Activated effector memory CD4-positive, alpha-beta T cell treated with anti-CD3 and anti-CD28 coated beads, Interleukin-2, amount 50 U/mL, for 16 hours (primary cell): ENCODE measurements at regions not wholly inside any gene's neighbourhood (a gene's known extent, or its start where the extent isn't known, plus 50 kb on each side); places are given as distances from the start of the nearest gene placed in this dataset.
"Not testable (repeated sequence)": the region's sequence is repeated elsewhere in the genome, so short reads cannot be mapped to it uniquely, and the experiment has no call there.

Experiments
- DNase-seq: peaks from one replicate; pipeline ENCODE4 v3.0.0-alpha.2; 2020

DNA sequence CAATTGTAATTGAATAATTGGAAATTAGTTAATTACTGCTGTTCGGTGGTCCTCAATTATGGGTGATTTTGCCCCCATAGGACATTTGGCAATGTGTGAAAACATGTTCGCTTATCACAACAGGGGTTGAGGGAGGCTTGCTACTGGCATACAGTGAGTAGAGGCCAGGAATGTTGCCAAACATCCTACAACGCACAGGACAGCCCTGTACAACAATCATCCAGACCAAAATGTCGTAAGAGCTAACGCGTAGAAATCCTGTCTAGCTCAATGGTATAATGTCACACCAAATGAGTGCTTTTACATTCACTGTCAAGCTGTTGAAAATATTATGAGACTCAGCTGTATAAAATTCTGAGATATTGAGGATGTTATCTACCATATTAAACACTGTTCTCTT, 464.4 kb upstream of the TUSC1 start:
- no peak for DNase-seq

DNA sequence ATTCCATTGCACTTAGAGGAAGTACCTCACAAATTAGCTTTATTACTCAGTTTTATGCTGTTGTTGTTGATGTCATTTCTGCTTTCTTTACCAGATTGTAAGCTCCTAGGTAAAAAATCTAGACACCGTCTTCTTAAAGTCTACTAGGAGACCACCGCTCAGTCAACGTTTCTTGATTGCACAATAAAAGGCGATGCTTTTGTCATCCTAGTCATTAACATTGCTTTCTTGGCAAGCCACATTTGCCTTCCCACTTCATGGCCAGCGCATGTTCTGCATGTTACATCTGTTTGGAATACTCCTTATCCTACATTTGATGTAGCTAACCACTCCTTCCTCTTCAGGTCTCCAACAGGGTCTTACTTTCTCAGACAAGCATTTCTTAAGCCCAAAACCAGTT, 464.0 kb upstream of the TUSC1 start:
- no peak for DNase-seq

GRCh38 chr9:26133537-26133936, 455.3 kb upstream of the TUSC1 start:
- DNase-seq: no peak

DNA sequence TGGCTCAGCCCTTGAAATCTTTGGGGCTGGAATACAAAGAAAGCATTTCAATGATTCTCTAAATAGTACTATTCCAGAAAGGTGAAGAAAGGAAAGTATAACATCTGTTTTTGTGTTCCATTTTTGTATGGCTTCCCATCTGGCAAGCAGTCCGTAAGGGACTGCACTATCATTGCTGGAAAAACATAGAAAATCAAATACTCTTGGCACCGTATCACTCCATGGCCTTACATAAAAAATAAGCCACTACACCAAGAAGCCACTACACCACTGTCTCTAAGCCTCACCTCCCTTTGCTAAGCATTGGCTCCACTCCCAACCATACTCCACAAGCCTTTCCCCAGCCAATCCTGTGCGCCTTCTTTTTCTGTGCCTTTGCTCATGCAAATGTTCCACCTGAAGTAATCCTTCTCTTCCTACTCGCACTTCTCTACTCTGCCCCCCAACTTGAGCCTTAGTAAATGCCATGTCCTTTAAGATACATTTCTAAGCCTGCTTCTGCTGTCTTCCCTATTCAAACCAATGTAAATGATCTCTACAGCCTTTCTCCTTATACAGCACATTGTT, 454.6 kb upstream of the TUSC1 start:
- no peak for DNase-seq

- no peak for DNase-seq
Observed at GRCh38 chr9:26131886-26132285, 453.6 kb upstream of the TUSC1 start.

- DNase-seq: no peak
Observed at GRCh38 chr9:26129217-26129616, 451.0 kb upstream of the TUSC1 start.

- DNase-seq: no peak
Observed at GRCh38 chr9:26125693-26126092, 447.4 kb upstream of the TUSC1 start.

DNA sequence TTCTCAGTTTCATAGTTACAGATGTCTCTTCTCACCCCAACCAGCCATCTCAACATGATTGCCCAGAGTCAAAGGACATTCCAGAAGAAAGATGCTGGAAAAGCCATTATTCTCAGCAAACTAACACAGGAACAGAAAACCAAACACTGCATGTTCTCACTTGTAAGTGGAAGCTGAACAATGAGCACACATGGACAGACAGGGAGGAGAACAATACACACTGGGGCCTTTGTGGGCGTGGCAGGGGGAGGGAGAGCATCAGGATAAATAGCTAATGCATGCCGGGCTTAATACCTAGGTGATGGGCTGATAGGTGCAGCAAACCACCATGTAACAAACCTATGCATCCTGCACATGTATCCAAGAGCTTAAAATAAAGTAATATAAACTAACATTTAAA, 437.8 kb upstream of the TUSC1 start:
- DNase-seq: not testable (repeated sequence)

- DNase-seq: no peak
Observed at GRCh38 chr9:26112724-26113123, 434.5 kb upstream of the TUSC1 start.

DNA sequence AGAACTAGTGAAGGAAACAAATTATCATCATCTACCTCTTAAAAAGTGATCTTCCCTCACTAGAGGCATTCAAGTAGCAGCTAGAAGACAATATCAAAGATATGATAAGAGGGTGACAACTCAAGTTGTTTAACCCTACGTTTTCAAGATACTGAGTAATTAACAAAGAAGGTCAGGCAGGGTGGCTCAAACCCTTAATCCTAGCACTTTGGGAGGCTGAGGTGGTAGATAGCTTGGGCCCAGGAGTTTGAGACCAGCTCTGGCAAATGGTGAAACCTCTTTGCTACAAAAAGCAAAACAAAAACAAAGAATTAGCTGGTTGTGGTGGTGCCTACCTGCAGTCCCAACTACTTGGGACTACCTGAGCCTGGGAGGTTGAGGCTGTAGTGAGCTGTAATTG, 408.2 kb upstream of the TUSC1 start:
- no peak for DNase-seq

DNA sequence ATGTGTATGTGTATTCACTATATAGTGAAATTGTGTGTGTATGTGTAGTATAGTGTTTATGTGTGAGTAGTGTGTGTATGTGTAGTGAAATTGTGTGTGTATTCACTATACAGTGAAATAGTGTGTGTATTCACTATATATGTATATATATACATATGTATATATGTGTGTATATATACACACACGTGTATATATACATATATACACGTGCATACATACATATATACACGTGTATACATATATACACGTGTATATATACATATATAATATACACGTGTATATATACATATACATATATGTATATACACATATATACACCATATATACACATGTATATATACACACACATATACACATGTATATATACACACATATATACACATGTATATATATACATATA, 403.6 kb upstream of the TUSC1 start:
- no peak for DNase-seq

DNA sequence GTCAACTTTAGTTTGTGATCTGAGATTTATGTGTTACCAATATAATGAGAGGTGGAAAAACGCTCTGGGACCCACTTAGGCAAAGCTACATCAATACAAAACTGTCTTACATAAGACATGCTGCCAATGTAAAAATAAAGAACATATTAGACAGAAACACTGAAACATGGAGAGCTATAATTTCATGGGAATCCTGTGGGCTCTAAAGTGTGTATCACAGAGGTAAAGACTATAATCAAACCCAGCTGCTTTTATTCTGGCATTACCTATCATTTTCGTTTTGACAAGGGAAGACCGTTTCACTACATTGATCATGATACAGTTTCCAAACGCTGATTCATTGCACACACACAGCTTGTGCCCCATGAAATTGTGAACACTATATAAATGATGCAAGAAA, 400.5 kb upstream of the TUSC1 start:
- DNase-seq: no peak

- DNase-seq: no peak
Observed at GRCh38 chr9:26077860-26078259, 399.6 kb upstream of the TUSC1 start.

GRCh38 chr9:26067608-26068007, 389.4 kb upstream of the TUSC1 start:
- DNase-seq: no peak

DNA sequence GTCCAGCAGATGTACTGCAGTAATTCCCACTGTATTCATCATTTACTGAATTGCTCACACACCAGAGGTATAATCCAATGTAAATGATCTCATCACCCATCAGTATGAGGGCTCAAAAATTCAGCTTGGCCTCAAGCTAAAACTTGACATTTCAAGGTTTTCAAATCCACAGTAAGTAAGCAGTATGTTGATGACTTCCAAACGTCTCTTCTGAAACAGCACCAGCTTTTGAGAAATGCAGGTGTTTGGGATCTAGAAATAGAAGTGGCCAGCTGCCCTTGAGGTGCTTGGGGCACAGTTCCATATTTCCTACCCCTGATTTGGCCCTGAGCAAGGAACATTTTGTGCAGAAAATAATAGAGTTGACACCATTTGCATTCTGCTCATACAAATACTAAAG, 388.0 kb upstream of the TUSC1 start:
- no peak for DNase-seq

GRCh38 chr9:26061948-26062575, 383.8 kb upstream of the TUSC1 start:
- no peak for DNase-seq

DNA sequence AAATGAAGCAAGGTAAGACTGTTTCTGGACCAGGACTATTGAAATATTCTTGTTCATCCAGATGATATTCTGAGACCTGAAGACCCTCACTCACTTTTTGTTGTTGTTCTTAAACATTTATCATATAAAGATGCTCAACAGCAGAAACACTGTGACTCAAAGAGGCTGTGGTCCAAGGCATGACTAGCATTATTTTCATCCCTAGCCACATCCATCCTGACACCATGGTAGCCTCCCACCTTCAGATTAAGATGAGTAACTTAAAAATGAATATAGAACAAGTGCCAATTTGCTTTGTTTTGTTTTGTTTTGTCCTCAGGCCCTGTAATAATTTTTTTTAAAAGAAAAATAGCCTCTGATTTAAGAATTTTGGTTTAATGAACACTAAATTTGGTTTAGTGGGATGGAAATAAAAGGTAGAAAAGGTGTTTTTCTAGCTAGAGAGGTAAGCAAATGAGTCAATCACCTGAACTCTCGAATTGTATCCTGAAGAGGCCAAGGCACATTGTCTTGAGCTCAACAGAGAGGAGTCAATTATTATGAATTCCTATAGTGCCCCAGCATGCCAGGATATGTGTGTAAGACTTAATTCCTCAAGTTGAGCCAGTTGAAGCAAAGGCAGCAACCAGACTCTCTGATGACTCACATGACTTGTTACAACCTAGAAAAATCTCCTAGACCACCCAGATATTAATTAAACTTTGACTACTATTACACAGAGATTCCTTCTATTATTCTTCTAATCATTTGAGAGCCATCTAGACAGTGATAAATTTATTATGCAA, 380.1 kb upstream of the TUSC1 start:
- no peak for DNase-seq

DNA sequence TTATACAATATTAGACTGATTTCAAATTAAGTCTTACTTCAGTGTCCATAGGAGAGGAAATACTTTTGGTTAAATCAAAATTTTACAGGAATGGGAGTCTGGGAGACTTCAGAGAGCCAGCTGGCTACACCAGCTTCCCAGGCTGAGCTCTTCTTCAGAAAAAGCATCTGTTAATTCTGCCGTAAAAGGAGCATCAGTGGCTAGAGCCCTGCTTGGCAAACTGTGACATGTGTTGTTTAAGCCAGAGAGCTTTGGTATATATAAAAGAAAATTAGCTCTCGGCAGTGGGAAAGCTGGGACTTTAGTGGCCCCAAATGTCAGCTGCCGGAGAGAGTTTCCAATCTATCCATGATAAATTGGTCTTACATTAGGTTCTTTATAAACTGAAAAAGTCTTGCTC, 378.8 kb upstream of the TUSC1 start:
- DNase-seq: no peak

- DNase-seq: no peak
Observed at GRCh38 chr9:26054600-26055520, 376.6 kb upstream of the TUSC1 start.

DNA sequence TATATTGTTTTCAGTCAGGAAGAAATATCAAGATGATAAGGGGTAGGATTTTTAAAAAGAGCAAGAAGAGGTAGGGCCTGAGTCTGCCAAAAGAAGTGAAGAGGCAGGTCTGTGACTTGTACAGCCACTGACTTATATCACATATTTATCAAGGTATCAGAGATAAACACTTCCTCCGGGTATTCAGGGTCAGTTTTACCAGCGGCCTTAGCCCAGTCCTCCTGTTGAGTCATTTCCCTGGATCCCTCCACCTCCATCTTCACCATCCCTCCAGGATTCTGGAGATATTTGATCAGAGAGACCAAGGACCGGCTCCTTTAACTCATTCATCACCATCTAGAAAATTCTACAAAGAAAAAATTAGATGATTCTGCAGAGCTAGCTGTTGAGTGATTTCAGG, 375.7 kb upstream of the TUSC1 start:
- no peak for DNase-seq

DNA sequence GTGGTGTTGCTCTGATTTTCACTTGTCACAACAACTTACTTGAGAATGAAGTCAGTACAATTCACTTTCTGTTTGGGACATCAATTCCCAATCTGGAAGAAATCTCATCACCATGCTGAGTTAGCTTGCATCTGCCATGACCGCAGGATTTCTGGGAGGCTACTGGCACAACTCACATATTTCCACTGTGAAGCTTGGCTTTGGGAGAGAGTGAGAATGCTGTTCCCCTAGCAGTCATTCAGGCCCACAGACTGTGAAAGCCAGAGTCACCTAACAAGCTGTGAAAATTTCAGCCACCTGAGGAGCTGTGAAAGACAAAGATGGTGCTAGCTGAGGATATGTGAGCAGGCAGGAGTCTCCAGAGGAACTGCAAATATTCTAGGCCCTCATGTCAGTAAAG, 365.2 kb upstream of the TUSC1 start:
- no peak for DNase-seq

DNA sequence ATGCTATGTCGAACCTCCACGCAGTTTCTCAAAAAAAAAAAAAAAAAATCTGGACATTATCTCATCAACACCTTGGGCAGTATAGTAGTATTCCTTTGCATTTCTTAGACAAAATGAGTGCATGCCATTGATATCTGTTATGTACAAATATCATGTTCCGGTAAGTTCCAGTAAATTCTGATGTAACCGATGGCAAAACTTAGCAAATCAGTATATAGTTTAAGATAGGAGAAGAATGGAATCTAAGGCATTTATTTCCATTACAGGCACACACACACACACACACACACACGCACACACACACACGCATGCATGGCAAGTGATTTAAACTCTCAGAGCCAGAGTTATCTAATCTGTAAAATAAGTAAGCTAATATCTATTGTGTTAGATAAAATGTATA, 356.5 kb upstream of the TUSC1 start:
- no peak for DNase-seq

- DNase-seq: no peak
Observed at GRCh38 chr9:26033336-26033735, 355.1 kb upstream of the TUSC1 start.
